Psoas muscle (tissue), 7 donors: ENCODE measurements at regions not wholly inside any gene's neighbourhood (a gene's known extent, or its start where the extent isn't known, plus 50 kb on each side); places are given as distances from the start of the nearest gene placed in this dataset.

Experiments used
- ATAC-seq, 4 donors: fragments of 200-7000 bp; cut with Tn5 transposase; one replicate each; pipeline ENCODE4 v1.9.1; 2020; ENCODE audit warnings: moderate library complexity in 3 of 4, mild to moderate bottlenecking in 2 of 4
- DNase-seq, 2 donors: peaks; one replicate each; pipeline ENCODE4 v3.0.0-alpha.2; 2020
- H3K27ac ChIP-seq: fragments of 200-600 bp; one replicate; pipeline ENCODE4 v1.8.0; 2022
- H3K27me3 ChIP-seq, 3 donors: fragments of 200-600 bp in 1 of 3; one replicate each; pipeline versions ENCODE4 v1.6.1 to v1.8.0; 2013 to 2022; ENCODE audit warnings: low read length in 2 of 3, mild to moderate bottlenecking in 2 of 3, moderate library complexity in 1 of 3; ENCODE audit not compliant: insufficient read depth in 3 of 3
- H3K36me3 ChIP-seq, 2 donors: fragments of 200-600 bp in 1 of 2; one replicate each; pipeline versions ENCODE4 v1.6.1 to v1.8.0; 2013 to 2022; ENCODE audit warnings: low read depth in 1 of 2, mild to moderate bottlenecking in 1 of 2, moderate library complexity in 1 of 2; ENCODE audit not compliant: insufficient read depth in 1 of 2
- H3K4me1 ChIP-seq: fragments of 200-600 bp; one replicate; pipeline ENCODE4 v1.8.0; 2022
- H3K4me3 ChIP-seq: fragments of 200-600 bp; one replicate; pipeline ENCODE4 v1.8.0; 2022; ENCODE audit warnings: mild to moderate bottlenecking
- H3K9me3 ChIP-seq: fragments of 200-600 bp; one replicate; pipeline ENCODE4 v1.8.0; 2022
- CTCF ChIP-seq: fragments of 200-600 bp; IDR thresholded peaks from one replicate; pipeline ENCODE4 v1.8.0; 2022; ENCODE audit warnings: antibody characterized with exemption
- WGBS, 3 donors: extraction: QIAGEN DNeasy Blood & Tissue Kit; methylation state at CpG; one replicate each; pipeline versions ENCODE4 v1.1.6 to v1.1.7; 2013; 5-methylcytosine and 5-hydroxymethylcytosine counted together
- intact Hi-C, 2 donors: fragments of 100-400 bp; cut with DNase I; formaldehyde crosslinking; loops; one replicate each; pipeline versions ENCODE4 v1.11.0 to v1.14.2; 2022
- donor health status: healthy with polysubstance abuse.
- donor health status: DM: no; HTN: no; CAD: no; lungs with moderate emphysema.
- donor health status: Bipolar disorder and iron deficiency.
- donor health status: healthy.
- donor health status: DM: yes; HTN: yes; CAD: no.
- donor health status: DM: no; HTN: no; CAD: no.
- donor health status: DM: yes; HTN: yes; CAD: no.

GRCh38 chr6:102798636-102799035, 1405.1 kb downstream of the GRIK2 start:
- 11 to 16% (median 13%) methylated on average over 11 to 13 of the region's 13 CpGs for WGBS, 3 donors
- ATAC-seq (no peak), DNase-seq (no peak)
- no peak for TF ChIP-seq CTCF
- H3K27me3 ChIP-seq, result no peaks in the 10 kb centered on the region
- no peak overlapping the region for H3K27ac ChIP-seq
- no peaks in the 10 kb centered on the region for H3K9me3 ChIP-seq
- no peaks in the 10 kb centered on the region for H3K36me3 ChIP-seq
- no peak overlapping the region for H3K4me3 ChIP-seq
- no peaks in the 10 kb centered on the region for H3K4me1 ChIP-seq
- intact Hi-C loops, result no loop called here

- H3K9me3 ChIP-seq, result no peaks in the 10 kb centered on the region
- no peak for TF ChIP-seq CTCF
- intact Hi-C loops, result no loop called here
- WGBS, 3 donors, result 53 to 65% (median 58%) methylated on average over 1 of the region's 1 CpG
- H3K4me1 ChIP-seq, result no peaks in the 10 kb centered on the region
- no peaks in the 10 kb centered on the region for H3K36me3 ChIP-seq
- H3K27ac ChIP-seq, result no peak overlapping the region
- no peak overlapping the region for H3K4me3 ChIP-seq
- ATAC-seq (no peak), DNase-seq (no peak)
- H3K27me3 ChIP-seq, result no peaks in the 10 kb centered on the region
Observed at GRCh38 chr6:102793752-102794151, 1400.2 kb downstream of the GRIK2 start.

GRCh38 chr6:102774326-102774725, 1380.8 kb downstream of the GRIK2 start:
- 69 to 73% (median 71%) methylated on average over 1 of the region's 1 CpG for WGBS, 3 donors
- H3K27ac ChIP-seq, result no peak overlapping the region
- ATAC-seq, result no peak
- H3K4me3 ChIP-seq, result no peak overlapping the region
- H3K4me1 ChIP-seq, result no peaks in the 10 kb centered on the region
- no peak for DNase-seq
- no peaks in the 10 kb centered on the region for H3K27me3 ChIP-seq
- intact Hi-C loops, result no loop called here
- H3K9me3 ChIP-seq, result peaks cover 3% of the 10 kb centered on the region
- no peaks in the 10 kb centered on the region for H3K36me3 ChIP-seq
- no peak for TF ChIP-seq CTCF

GRCh38 chr6:102773636-102774035, 1380.1 kb downstream of the GRIK2 start:
- no peaks in the 10 kb centered on the region for H3K36me3 ChIP-seq
- intact Hi-C loops, result no loop called here
- WGBS, 3 donors, result 88 to 92% (median 90%) methylated on average over 2 of the region's 2 CpGs
- no peak for ATAC-seq
- H3K4me3 ChIP-seq, result no peak overlapping the region
- TF ChIP-seq CTCF, result no peak
- peaks cover 3% of the 10 kb centered on the region for H3K9me3 ChIP-seq
- no peak for DNase-seq
- no peaks in the 10 kb centered on the region for H3K4me1 ChIP-seq
- H3K27me3 ChIP-seq, result no peaks in the 10 kb centered on the region
- no peak overlapping the region for H3K27ac ChIP-seq

- DNase-seq (no peak), ATAC-seq (no peak)
- WGBS, 3 donors, result 60 to 63% (median 62%) methylated on average over 2 of the region's 2 CpGs
- H3K36me3 ChIP-seq, result no peaks in the 10 kb centered on the region
- no peak for TF ChIP-seq CTCF
- H3K4me3 ChIP-seq, result no peak overlapping the region
- no peaks in the 10 kb centered on the region for H3K4me1 ChIP-seq
- H3K9me3 ChIP-seq, result peaks cover 3% of the 10 kb centered on the region
- intact Hi-C loops, result no loop called here
- H3K27ac ChIP-seq, result no peak overlapping the region
- no peaks in the 10 kb centered on the region for H3K27me3 ChIP-seq
Observed at GRCh38 chr6:102766963-102767362, 1373.5 kb downstream of the GRIK2 start.
